ENCODE measurements at regions not wholly inside any gene's neighbourhood (a gene's known extent, or its start where the extent isn't known, plus 50 kb on each side); places are given as distances from the start of the nearest gene placed in this dataset.
"Not testable (repeated sequence)": the region's sequence is repeated elsewhere in the genome, so short reads cannot be mapped to it uniquely, and the experiment has no call there.

DNA sequence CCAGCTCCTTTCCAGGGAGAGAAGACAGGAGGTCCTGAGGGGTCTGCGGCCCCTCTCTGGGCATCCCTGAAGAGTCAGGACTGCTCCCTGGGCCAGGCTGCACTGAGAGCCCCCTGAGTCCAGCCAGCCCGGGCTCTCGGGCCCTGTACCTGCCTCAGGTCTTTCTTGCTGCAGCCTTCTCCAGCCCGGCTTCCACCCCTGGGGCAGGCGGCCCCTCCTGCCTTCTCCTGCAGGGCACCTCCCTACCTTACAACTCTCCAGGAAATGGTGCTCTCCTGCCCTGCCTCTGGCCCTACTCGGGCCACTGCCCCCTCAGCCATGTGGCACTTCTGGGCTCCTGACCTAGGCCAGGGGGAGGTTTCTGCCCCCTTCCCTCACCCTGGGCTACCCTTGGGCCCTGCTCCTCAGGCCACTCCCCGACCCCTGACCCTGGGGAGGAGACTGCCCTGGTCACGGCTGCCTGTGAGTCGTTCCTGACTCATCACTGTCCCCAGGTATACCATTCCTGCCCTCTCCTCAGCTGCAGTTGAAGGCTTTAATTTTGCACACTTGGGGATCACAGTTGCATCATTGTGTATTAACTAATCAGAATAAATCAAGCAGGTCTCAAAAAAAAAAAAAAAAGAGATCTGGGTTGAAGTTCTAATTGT, 251.1 kb downstream of the NXPE2 start:
- DNase-seq (ENCODE audit: low spot score), result no peak

DNA sequence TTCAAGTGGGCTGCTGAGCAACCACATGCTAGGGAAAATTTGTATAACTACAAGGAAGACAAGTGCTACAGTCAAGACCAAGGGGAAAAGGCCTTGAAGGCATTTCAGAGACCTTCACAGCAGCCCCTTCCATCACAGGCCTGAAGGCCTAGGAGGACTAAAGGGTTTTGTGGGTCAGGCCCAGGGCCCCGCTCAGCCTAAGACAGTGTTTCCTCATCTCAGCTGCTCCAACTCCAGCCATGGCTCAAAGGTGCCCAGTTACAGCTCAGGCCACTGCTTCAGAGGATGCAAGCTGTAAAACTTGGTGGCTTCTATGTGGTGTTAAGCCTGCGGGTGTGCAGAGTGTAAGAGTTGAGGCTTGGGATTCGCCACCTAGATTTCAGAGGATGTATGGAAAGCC, 260.5 kb downstream of the NXPE2 start:
- no peak for DNase-seq (ENCODE audit: low spot score)

DNA sequence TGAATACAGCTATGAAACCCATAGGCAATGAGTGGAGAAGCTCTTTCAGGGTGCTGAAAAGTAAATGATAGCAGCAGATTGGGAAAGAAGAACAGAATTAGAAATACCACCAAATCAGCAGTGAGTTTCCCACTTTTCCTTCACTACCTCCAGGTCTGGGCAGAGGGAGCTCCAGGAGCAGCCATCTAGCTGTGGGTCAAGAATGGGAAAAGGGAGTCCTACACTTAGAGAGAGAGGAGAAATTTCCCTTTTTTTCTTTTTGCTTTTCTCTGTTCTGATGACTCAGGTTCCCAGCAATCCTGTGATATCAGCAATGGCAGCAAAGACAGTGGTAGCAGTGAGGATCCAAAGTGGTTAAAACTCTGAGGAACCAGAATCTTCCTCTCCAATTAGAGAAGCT, 263.9 kb downstream of the NXPE2 start:
- DNase-seq (ENCODE audit: low spot score), result no peak

DNA sequence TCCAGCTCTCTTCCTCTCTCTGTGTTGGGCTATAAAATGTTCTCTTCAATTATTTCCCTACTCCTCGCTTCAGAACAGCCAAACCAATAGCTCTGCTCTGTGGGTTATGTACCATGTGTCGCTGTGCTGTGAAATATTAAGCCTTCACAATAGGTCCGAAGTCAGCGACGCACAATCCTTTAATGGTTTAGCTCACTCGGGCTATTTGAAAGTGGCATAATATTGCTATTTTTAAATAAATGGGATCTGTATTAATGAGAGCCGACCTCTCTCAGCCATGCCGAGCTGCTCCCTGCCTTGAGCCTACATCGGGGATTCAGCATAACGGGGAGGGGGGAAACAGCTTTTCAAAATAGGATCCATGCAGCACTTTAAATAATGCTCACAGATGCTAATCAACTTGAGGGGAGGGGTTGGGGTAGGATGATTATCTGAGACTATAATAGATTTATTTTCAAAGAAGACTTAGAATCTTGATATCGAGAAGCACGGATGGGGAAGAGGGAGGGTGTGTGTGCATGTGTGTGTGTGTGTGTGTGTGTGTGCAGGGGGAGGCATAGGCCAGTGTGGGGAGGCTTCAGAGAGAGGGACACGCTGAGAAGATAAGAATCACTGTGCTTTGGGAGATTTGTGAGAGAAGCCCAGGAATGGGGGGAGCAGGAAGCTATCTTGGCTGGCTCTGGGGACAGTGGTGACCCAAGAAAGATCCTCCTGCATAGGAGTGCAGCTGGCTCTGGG, 271.5 kb downstream of the NXPE2 start:
- DNase-seq (ENCODE audit: low spot score), result no peak

DNA sequence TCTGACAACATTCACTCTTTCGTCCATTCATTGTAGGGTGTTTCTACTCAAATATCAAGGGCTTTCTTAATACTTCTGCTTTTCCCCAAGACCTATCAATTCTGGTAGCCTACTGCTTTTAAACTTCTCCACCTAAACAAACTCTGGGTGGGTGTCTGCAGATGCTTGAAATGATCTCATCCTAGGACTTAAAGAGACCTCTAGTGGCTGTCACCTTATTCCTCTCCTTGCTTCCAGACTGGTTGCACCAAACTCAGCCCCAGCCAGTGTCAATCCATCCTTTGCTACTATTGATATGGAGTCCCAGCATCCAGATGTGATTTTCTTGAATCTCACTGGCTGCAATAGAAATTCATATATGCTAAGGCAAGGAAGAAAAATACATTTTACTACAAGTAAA, 274.7 kb downstream of the NXPE2 start:
- no peak for DNase-seq (ENCODE audit: low spot score)

DNA sequence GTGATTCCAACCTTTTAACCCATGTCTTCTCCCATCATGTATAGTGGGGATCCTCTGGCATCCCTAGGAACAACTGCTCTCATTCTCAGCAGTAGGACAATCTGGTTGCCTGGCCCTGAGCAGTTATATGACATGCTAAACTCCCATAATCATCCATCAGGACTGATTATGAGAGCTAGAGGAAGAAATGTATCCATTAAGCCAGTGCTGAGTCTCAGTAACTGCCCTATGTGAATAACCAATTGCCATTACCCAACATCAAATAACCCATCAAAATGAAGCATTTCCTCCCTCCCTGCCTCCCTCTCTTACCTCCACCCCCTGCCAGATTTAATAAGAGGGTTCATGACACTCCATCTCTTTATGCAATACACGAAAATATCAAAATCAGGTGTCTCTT, 277.6 kb downstream of the NXPE2 start:
- DNase-seq (ENCODE audit: low spot score), result no peak

DNA sequence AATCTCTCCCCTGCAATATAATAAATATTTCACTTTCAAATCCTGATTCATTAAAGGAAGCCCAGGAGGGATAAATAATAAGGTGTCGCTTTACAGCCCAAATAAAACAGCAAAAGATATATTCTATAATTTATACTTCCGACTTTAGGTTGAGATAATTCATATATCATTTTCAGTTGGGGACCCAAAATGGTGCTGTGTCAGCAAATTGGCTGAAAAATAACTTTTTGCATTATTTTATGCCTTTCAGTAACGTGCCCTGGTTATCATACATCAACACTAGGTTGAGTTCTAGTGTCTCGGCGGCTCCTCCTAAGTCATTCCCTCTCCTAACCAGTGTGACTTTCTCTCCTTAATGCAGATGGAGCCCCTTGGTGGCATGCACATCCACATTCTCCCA, 278.2 kb downstream of the NXPE2 start:
- DNase-seq (ENCODE audit: low spot score), result no peak

DNA sequence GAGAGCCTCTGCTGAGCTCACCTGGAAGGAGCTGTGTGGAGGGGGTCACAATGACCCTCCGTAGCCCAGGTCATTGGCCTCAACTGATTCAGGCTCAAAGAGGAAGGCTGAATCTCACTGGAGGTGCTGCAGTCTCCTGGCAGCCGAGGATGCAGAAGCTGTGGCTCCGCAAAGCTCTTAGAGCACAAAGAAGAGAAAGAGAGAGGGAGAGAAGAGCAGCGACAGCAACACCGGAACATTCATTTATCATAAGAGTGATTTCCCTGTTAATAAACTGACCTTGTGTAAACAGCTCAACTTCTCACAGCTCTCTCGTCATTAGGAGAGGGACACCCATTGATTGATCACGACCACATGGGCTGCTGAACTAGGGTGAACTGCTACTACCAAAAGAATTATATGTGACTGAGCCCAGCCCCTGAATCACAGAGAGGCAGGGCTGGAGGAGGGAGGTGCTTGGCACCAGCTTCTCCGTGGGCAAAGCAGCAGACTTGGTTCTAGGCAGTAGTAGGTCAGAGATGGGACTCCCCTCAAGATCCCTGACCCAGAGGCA, 281.7 kb downstream of the NXPE2 start:
- no peak for DNase-seq (ENCODE audit: low spot score)

DNA sequence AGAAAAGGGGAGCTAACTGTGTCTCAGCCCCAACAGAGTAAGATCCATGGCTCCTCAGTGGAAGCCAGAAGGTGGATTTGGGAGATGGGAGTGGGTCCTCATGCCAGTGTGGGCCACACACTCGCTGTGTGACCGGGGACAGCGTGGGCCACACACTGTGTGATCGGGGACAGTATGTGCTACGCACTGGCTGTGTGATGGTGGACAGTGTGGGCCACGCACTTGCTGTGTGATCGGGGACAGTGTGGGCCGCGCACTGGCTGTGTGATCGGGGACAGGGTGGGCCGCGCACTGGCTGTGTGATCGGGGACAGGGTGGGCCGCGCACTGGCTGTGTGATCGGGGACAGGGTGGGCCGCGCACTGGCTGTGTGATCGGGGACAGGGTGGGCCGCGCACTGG, 282.5 kb downstream of the NXPE2 start:
- not testable (repeated sequence) for DNase-seq (ENCODE audit: low spot score)

DNA sequence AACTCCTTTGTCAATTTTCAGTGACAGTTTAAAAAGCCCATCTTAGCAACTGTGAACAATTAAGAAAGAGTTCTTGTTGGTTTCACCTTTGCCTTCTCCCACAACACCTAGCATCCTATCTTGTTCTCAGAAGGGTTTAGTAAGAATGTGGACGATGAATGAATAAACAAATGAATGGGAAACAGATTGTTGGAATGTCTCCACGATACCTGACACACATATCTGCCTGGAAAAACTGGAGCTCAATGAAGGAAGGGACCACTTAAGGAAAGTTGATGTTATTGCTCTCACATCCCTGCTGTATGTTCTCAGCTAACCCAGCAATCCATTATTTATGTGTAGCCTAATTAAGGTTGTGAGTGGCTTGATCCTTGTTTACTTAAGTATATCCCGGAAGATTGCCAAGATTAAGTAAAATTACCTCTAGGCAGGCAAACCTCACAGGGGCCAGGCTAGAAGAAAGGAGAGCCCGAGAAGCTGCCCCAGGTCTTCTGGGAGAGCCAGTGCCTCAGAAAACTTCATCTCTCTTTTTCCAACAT, 286.4 kb downstream of the NXPE2 start:
- no peak for DNase-seq (ENCODE audit: low spot score)

DNA sequence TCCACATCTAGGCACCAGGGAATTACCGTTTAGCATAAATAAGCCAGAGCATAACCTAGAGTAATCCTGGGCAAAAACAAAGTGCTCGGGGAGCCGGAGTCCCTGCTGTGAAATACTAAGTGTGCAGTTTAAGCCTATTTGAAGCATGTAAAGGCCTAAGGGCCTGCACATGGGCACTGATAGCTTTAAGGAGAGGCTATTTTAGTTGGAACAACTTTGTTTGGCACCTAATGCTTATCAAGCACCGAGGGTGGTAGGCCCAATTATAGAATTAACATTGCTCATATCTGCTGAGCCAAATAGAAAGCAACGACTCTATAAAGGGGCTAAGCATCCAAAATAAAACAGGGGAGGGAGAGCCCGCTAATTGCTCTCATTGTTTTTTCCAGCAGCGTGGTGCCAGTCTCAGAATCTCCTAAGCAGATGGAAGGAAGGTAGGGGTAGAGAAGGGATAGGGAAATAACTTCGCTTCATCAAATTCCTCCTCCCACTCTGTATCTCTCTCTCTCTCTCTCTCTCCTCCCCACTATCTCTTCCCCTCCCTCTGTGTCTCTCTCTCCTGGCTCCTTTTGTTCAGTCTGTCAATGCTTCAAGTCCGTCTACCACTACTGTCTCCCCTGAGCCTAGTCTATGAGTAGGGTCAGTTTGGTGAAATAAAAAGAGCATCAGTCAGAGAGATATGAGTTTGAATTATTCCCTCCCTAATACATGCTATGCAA, 292.8 kb downstream of the NXPE2 start:
- DNase-seq (ENCODE audit: low spot score), result no peak

DNA sequence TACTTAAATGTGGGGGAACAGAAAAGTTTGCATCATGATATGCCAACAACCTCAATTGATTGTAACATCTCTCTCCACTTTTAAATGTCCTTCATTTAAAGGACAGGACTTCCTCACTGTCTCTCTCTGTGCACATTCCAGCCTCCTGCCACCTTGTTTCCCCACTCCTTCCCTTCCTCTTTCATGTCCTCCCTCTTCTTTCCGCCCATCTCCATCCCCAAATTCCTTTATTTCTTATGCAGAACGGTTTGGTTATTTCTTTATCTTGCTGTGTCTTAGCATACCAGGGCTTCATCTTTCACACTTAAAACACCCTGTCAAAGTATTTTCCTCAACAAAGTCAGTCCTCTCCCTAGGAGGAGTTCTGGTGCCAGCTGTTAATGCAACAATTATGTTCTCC, 293.8 kb downstream of the NXPE2 start:
- DNase-seq (ENCODE audit: low spot score), result no peak

DNA sequence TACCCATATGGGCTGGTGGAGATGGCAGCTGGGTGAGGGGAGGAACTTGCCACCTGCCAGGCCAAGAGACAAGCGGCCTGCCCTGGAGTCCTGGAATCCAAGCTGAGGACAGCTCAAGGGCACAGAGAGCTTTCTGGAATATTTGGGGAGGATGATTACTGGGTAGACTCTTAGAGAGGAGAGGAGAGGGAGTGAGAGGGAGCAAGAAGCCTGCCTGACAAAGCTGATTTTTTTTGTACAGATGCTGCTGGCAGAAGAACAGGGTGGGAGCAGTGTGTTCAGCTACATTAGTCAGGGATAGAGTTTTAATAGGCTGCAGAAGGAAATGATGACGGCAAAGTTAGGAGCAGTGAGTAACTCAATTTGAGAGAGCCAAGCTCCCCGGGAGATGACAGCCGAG, 299.3 kb downstream of the NXPE2 start:
- no peak for DNase-seq (ENCODE audit: low spot score)

DNA sequence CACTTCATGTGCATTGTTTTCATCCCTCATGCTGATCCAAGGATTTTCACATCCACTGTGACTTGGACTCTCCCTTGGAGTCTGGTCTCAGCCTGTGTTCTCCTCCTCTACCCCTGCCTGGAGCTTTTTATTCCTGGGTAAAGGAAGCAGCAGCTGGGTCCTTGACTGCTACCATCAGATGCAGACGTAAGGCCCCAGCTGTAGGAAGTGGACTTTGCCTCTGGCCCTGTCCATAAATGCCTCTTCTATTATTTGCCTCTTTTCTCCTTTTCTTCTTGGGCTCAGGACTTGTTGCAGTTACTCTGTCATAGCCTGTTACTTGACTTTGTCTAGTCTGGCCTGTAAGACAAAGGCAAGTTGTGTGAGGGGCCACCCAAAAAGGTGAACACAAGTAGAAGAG, 303.8 kb downstream of the NXPE2 start:
- DNase-seq (ENCODE audit: low spot score), result no peak

DNA sequence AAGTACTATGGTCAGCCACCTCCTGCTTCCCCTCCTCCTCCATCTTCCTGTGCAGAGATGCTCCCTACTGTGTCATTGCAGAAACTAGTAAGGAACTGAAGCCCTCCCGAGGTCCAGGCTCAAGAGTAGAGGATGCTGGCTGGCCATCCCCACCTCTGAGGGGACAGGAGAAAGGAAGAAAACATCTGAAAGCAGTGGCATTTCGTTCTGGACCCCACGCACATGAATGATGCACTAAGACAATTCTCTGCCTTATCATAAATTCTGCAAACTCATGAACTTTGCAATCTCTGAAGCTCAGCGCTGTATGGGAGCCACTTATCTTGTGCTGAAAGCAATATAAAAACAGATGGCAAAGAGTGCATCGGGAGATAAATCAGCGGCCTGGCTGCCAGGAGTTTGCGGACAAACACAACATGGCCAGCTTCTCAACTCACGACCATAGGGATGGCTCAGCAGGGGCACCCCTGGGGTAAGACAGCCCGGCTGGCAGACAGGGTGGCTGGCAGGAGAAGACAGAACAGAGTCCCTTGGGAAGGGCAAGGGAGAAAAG, 306.4 kb downstream of the NXPE2 start:
- DNase-seq (ENCODE audit: low spot score), result no peak

DNA sequence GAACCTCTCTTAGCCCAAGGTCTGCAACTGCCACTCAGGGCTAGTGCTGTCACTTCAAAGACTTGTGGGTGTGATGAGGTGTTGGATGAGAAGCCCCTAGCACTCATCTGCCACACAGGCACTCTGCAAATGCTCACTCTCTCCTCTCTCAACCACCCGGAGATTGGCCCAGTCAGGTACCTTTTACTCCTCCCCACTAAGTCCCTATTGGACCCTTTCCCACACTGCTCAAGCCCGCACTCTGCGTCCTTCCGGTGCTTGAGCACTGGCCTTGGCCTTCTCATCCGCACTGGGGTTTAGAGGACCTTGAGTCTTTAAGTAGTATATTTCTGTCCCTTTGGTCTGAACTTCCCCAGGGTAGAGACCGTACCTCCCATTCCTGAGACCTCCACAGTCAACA, 308.0 kb downstream of the NXPE2 start:
- no peak for DNase-seq (ENCODE audit: low spot score)

DNA sequence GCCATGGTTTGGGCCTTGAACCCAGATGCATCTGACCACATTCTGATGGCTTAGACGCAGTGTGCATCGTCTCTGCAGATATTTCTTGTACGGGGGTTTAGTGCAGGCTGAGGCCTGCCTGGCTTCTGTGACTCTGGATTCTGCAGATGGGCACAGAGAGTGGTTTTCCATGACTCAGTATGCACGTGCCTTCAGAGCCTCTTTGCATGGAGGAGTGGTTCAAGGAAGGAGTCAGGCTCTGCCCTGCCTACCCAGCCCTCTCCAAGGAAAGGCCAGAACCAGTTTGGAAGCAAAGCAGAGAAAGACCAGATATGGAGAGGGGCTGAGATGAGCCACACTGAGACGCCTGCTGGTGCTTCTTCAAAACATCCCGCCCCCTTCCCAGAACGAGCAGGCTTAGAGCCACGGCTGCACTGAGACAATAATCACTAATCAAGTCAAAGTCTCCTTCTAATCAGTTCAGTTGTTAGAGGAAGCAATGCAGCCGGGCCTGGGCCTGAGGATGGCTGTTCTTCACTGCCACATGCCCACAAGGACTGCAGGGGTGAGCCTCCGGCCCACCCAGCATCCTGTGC, 308.9 kb downstream of the NXPE2 start:
- DNase-seq (ENCODE audit: low spot score), result no peak

DNA sequence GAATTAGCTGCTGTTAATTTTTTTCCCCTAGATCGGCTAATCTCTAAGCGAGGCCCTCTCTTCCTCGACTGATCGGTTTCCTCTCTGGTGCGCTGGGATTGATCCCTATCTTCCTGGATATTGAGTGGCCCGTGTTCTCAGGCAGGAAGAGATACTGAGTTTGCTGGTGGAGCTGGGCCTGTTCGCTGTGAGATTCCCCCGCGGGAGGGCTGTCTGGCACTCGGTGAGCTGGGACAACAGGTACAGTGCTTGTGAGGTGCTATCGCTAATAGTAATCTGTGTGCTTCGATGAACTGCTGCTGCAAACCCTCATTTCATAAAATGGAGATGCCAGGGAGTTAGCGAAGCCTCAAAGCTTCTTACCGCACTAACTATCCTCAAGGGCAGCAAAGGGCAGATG, 310.3 kb downstream of the NXPE2 start:
- no peak for DNase-seq (ENCODE audit: low spot score)

DNA sequence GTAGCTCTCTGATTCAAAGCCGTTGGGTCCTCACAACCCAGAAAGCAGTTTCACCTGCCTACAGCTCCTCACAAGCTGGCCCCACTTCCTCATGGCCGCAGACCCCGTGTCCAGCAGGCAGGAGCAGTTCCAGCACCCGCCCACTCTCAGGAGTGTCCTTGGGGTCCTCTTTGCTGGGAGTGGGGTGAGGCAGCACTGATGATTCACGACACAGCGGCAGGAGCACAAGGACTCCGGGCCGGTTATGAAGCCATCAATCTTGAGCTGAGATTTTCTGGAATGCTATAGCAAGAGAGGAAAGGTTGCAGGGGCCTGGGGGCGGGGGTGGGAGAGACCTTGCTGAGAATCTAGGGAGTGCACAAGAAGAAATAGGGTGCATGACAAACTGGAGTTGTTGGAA, 311.2 kb downstream of the NXPE2 start:
- no peak for DNase-seq (ENCODE audit: low spot score)

DNA sequence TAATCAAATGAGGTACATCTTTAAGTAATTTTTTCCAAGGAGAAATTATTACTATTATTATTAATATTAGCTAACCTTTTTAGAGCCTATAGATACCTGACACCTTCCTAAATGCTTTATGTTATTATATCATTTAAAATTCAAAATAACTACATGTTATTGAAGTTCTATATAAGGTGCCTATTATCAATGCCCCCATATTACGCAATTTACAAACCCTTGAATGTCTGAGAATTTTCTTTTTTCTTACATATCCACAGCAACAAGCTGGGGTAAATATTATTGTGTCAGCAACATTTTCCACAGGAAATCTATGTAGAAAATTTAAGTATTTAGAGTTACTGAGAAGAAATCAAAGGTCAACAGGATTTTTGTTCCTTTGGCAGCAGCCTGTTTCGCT, 327.3 kb downstream of the NXPE2 start:
- no peak for DNase-seq (ENCODE audit: low spot score)

DNA sequence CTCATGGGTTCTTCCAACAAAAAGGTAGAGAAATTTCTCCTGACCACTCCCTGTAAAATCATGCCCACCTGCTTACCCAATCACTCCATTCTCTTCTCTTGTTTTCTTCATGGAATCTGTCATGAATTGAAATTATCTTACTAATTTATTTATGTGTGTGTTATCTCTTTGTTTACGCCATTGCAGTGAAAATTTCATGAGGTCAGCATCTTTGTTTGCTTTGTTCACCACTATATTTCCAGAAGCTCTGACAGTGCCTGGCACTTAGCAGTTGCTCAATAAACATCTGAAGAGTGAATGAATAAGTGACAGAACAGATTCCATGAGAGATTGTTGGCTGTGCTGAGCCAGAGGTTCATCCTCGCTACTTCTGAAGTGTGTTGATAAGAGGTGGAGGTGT, 329.5 kb downstream of the NXPE2 start:
- no peak for DNase-seq (ENCODE audit: low spot score)

DNA sequence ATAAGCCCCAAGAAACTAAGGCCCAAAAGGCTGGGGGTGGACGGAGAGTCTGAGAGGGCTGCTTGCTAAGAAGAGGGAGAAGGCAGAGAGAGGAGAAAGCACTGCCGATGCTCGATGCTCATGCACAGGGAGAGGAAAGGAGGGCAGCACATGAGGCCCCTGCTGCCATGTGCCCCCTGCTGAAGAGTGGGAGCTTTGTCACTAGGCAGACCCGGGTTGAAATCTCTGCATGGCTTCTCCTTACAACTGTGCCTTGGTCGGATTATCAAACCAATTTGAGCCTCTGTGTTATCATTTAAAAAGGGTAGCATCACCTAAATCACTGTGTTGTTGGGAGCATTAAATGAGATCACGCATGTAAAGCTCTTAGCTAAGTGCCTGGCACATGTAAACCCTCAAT, 330.5 kb downstream of the NXPE2 start:
- no peak for DNase-seq (ENCODE audit: low spot score)

Data from ureter (tissue), 1 donor.